Gastroesophageal sphincter (tissue), 3 donors: ENCODE measurements at regions not wholly inside any gene's neighbourhood (a gene's known extent, or its start where the extent isn't known, plus 50 kb on each side); places are given as distances from the start of the nearest gene placed in this dataset.

Experiments used
- POLR2AphosphoS5 ChIP-seq: sonication (generic); formaldehyde crosslinking; IDR thresholded peaks from one replicate; pipeline ENCODE4 v1.6.1; 2017; ENCODE audit warnings: antibody characterized with exemption
- TF ChIP-seq, protein P1 (sequence below), 4 experiments: fragments of 200-600 bp in 2 of 4; fragments of 450-650 bp in 2 of 4; sonication (generic) in 1 of 4; IDR thresholded peaks; one replicate each; pipeline ENCODE4 v1.5.1; 2017 to 2019; ENCODE audit warnings: antibody characterized with exemption in 4 of 4, mild to moderate bottlenecking in 2 of 4, moderate library complexity in 2 of 4

DNA sequence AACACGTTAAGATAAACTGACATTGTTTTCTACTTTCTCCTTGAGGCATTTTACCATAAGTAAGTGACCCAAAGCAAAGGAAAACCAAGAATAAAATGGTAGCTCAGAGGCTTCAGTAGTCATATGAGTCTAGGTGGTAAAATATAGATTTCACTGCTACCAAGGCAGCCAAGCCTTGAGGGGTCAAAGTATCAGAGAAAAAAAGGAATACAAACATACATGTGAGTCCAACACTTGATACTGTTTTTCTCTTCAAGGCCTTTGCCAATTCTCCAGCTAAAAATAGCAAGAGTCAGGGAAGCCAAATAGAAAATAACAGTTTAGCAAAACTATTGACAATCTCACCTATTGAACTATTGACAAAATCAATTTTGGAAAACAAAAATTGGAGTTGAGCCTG is 925.9 kb downstream of the BCL11A start:
- TF ChIP-seq, protein P1, sequence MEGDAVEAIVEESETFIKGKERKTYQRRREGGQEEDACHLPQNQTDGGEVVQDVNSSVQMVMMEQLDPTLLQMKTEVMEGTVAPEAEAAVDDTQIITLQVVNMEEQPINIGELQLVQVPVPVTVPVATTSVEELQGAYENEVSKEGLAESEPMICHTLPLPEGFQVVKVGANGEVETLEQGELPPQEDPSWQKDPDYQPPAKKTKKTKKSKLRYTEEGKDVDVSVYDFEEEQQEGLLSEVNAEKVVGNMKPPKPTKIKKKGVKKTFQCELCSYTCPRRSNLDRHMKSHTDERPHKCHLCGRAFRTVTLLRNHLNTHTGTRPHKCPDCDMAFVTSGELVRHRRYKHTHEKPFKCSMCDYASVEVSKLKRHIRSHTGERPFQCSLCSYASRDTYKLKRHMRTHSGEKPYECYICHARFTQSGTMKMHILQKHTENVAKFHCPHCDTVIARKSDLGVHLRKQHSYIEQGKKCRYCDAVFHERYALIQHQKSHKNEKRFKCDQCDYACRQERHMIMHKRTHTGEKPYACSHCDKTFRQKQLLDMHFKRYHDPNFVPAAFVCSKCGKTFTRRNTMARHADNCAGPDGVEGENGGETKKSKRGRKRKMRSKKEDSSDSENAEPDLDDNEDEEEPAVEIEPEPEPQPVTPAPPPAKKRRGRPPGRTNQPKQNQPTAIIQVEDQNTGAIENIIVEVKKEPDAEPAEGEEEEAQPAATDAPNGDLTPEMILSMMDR (IDR thresholded peaks at IDR 0.05): no peak
- TF ChIP-seq POLR2AphosphoS5: no peak
